PC-9 (cell line): ENCODE measurements at regions not wholly inside any gene's neighbourhood (a gene's known extent, or its start where the extent isn't known, plus 50 kb on each side); places are given as distances from the start of the nearest gene placed in this dataset.

Experiments
- BruUV-seq: library from RNA; stranded (reverse); fragments of 400-500 nt; replicated peaks from 2 replicates; lab custom pipeline; 2021; lab: Mats Ljungman, UMichigan
- CTCF ChIA-PET: fragments of 300-600 bp; sonication (Branson Sonifier 250); formaldehyde crosslinking; loops from one replicate; lab custom pipeline; 2022; ENCODE audit warnings: antibody characterized with exemption; lab: Charles Lee
- POLR2A ChIA-PET: fragments of 300-600 bp; sonication (Branson Sonifier 250); formaldehyde crosslinking; loops from one replicate; lab custom pipeline; 2022; ENCODE audit warnings: antibody characterized with exemption; ENCODE audit not compliant: unreplicated experiment; lab: Charles Lee
- DNase-seq, 2 experiments: peaks; one replicate each; pipeline versions ENCODE4 v3.0.0 to v3.0.0-alpha.2; 2015 to 2022; ENCODE audit warnings: mixed read lengths in 1 of 2
- H2AFZ ChIP-seq: fragments of 200-600 bp; sonication (generic); 2 replicates; pipeline ENCODE4 v1.8.1; 2017; ENCODE audit warnings: antibody characterized with exemption
- H3F3A ChIP-seq: fragments of 200-600 bp; sonication (generic); 2 replicates; pipeline ENCODE4 v1.8.1; 2017; ENCODE audit warnings: antibody characterized with exemption, mild to moderate bottlenecking, low read depth; ENCODE audit not compliant: insufficient read depth
- H3K27ac ChIP-seq: fragments of 200-600 bp; sonication (generic); 2 replicates; pipeline ENCODE4 v1.6.1; 2016; ENCODE audit warnings: mixed run types
- H3K27me3 ChIP-seq: fragments of 200-600 bp; sonication (generic); 2 replicates; pipeline ENCODE4 v1.6.1; 2016; ENCODE audit warnings: low read depth, mixed run types; ENCODE audit not compliant: insufficient read depth
- H3K36me3 ChIP-seq: fragments of 200-600 bp; sonication (generic); 2 replicates; pipeline ENCODE4 v1.6.1; 2016; ENCODE audit warnings: low read depth, mixed run types
- H3K4me1 ChIP-seq: fragments of 200-600 bp; sonication (generic); replicated peaks from 2 replicates; pipeline ENCODE4 v1.6.1; 2016; ENCODE audit warnings: mixed run types; ENCODE audit not compliant: insufficient read depth
- H3K4me2 ChIP-seq: fragments of 200-600 bp; sonication (generic); 2 replicates; pipeline ENCODE4 v1.6.1; 2017; ENCODE audit warnings: mixed run types
- H3K4me3 ChIP-seq: fragments of 200-600 bp; sonication (generic); 2 replicates; pipeline ENCODE4 v1.6.1; 2016; ENCODE audit warnings: mixed run types
- H3K79me2 ChIP-seq: fragments of 200-600 bp; sonication (generic); 2 replicates; pipeline ENCODE4 v1.6.1; 2017; ENCODE audit warnings: low read depth, mixed run types
- H3K9me2 ChIP-seq: fragments of 200-600 bp; sonication (generic); 2 replicates; pipeline ENCODE4 v1.8.1; 2017; ENCODE audit warnings: mild to moderate bottlenecking; ENCODE audit not compliant: insufficient read depth
- H3K9me3 ChIP-seq: fragments of 200-600 bp; sonication (generic); 2 replicates; pipeline ENCODE4 v1.8.1; 2016; ENCODE audit warnings: low read depth; ENCODE audit not compliant: insufficient read depth
- H4K20me1 ChIP-seq: fragments of 200-600 bp; sonication (generic); 2 replicates; pipeline ENCODE4 v1.8.1; 2017; ENCODE audit not compliant: insufficient read depth
- CTCF ChIP-seq: fragments of 200-600 bp; sonication (generic); conservative IDR thresholded peaks from 2 replicates; pipeline ENCODE4 v1.6.1; 2017; ENCODE audit warnings: mixed run types, antibody characterized with exemption, mild to moderate bottlenecking, moderate library complexity
- EZH2 ChIP-seq: fragments of 200-600 bp; sonication (generic); IDR thresholded peaks from 2 replicates; pipeline ENCODE4 v1.8.0; 2017; ENCODE audit warnings: antibody characterized with exemption, low read depth
- intact Hi-C: fragments of 100-400 bp; cut with micrococcal nuclease; formaldehyde crosslinking; loops from one replicate; pipeline ENCODE4 v1.10.0; 2022; ENCODE audit not compliant: unreplicated experiment

- H3K4me1 ChIP-seq: no peaks in the 10 kb centered on the region
- no peak overlapping the region for H2AFZ ChIP-seq
- H3K27ac ChIP-seq: no peak overlapping the region
- intact Hi-C loops: no loop called here
- H3K9me2 ChIP-seq: no peaks in the 10 kb centered on the region
- no peak for DNase-seq
- no peak overlapping the region for H3K4me3 ChIP-seq
- no peak overlapping the region for H3K4me2 ChIP-seq
- no peaks in the 10 kb centered on the region for H3K79me2 ChIP-seq
- TF ChIP-seq EZH2 (no peak), CTCF (no peak)
- H4K20me1 ChIP-seq: no peaks in the 10 kb centered on the region
- CTCF ChIA-PET: no interaction called here
- no peaks in the 10 kb centered on the region for H3K9me3 ChIP-seq
- no peaks in the 10 kb centered on the region for H3K36me3 ChIP-seq
- POLR2A ChIA-PET: no interaction called here
- no peaks in the 10 kb centered on the region for H3F3A ChIP-seq
- no peaks in the 10 kb centered on the region for H3K27me3 ChIP-seq
- no TSS peak for BruUV-seq
Observed at GRCh38 chr5:166948679-166949078, 1342.8 kb upstream of the WWC1 start.

- no peaks in the 10 kb centered on the region for H4K20me1 ChIP-seq
- H3K4me3 ChIP-seq: no peak overlapping the region
- no peak overlapping the region for H3K4me2 ChIP-seq
- H3K27me3 ChIP-seq: no peaks in the 10 kb centered on the region
- H3K27ac ChIP-seq: no peak overlapping the region
- no peaks in the 10 kb centered on the region for H3K9me2 ChIP-seq
- BruUV-seq: no TSS peak
- H3K4me1 ChIP-seq: no peaks in the 10 kb centered on the region
- CTCF ChIA-PET: no interaction called here
- no peaks in the 10 kb centered on the region for H3K79me2 ChIP-seq
- no peak for TF ChIP-seq EZH2
- no peak for TF ChIP-seq CTCF
- no peaks in the 10 kb centered on the region for H3F3A ChIP-seq
- intact Hi-C loops: no loop called here
- H3K36me3 ChIP-seq: no peaks in the 10 kb centered on the region
- H3K9me3 ChIP-seq: no peaks in the 10 kb centered on the region
- POLR2A ChIA-PET: no interaction called here
- DNase-seq: no peak
- H2AFZ ChIP-seq: no peak overlapping the region
Observed at GRCh38 chr5:166952048-166952447, 1339.4 kb upstream of the WWC1 start.

GRCh38 chr5:166957782-166958181, 1333.7 kb upstream of the WWC1 start:
- Histone ChIP-seq H3K36me3 (no peaks in the 10 kb centered on the region), H3K79me2 (no peaks in the 10 kb centered on the region), H3K27me3 (0 out of 2 replicates have a peak, but pooled peaks cover 3% of the 10 kb centered on the region), H2AFZ (no peak overlapping the region), H3K4me2 (no peak overlapping the region), H3K4me1 (no peaks in the 10 kb centered on the region), H3K27ac (no peak overlapping the region), H3K9me3 (no peaks in the 10 kb centered on the region; the same call in 1 of the 2 replicates), H3F3A (no peaks in the 10 kb centered on the region), H4K20me1 (no peaks in the 10 kb centered on the region), H3K9me2 (no peaks in the 10 kb centered on the region), H3K4me3 (no peak overlapping the region)
- TF ChIP-seq CTCF (no peak), EZH2 (no peak)
- no peak for DNase-seq
- POLR2A ChIA-PET: no interaction called here
- no TSS peak for BruUV-seq
- intact Hi-C loops: no loop called here
- CTCF ChIA-PET: no interaction called here
